CD4-positive, CD25-positive, alpha-beta regulatory T cell (primary cell): ENCODE measurements at regions not wholly inside any gene's neighbourhood (a gene's known extent, or its start where the extent isn't known, plus 50 kb on each side); places are given as distances from the start of the nearest gene placed in this dataset.

Experiments
- ATAC-seq, 2 donors: fragments of 150-1000 bp; cut with Tn5 transposase; one replicate each; pipeline ENCODE4 v1.10.0; 2021; ENCODE audit warnings: low read depth in 2 of 2, moderate number of reproducible peaks in 2 of 2, moderate library complexity in 1 of 2
- DNase-seq, 3 donors: peaks; one replicate each; pipeline versions ENCODE4 v3.0.0 to v3.0.0-alpha.2; 2012 to 2022; ENCODE audit warnings: mixed read lengths in 1 of 3
- H3K27ac ChIP-seq: one replicate; pipeline ENCODE4 v1.7.0; 2013; ENCODE audit warnings: mild to moderate bottlenecking, low read length; ENCODE audit not compliant: insufficient read depth, poor library complexity, severe bottlenecking
- H3K27me3 ChIP-seq: one replicate; pipeline ENCODE4 v1.7.0; 2013; ENCODE audit warnings: low read length; ENCODE audit not compliant: control insufficient read depth, insufficient read depth
- H3K36me3 ChIP-seq: one replicate; pipeline ENCODE4 v1.7.0; 2013; ENCODE audit warnings: mild to moderate bottlenecking, low read length, moderate library complexity; ENCODE audit not compliant: control insufficient read depth, insufficient read depth
- H3K4me1 ChIP-seq: 2 replicates; pipeline ENCODE4 v1.7.0; 2013; ENCODE audit warnings: mild to moderate bottlenecking, low read length; ENCODE audit not compliant: insufficient read depth, control insufficient read depth, poor library complexity, severe bottlenecking
- H3K4me3 ChIP-seq: one replicate; pipeline ENCODE4 v1.7.0; 2013; ENCODE audit warnings: low read depth, mild to moderate bottlenecking, low read length, moderate library complexity
- H3K9me3 ChIP-seq, 2 experiments: 1 replicate in 1 of 2; 2 replicates in 1 of 2; pipeline ENCODE4 v1.7.0; 2013; ENCODE audit warnings: low read length in 2 of 2, mild to moderate bottlenecking in 1 of 2, moderate library complexity in 1 of 2; ENCODE audit not compliant: control insufficient read depth in 2 of 2
- H3K27ac Mint-ChIP-seq, 3 donors: one replicate each; pipeline ENCODE4 v1.8.0; 2020 to 2022; ENCODE audit warnings: mild to moderate bottlenecking in 3 of 3, mixed read lengths in 3 of 3, moderate library complexity in 2 of 3
- H3K27me3 Mint-ChIP-seq: one replicate; pipeline ENCODE4 v1.8.0; 2022; ENCODE audit warnings: mild to moderate bottlenecking, mixed read lengths
- H3K36me3 Mint-ChIP-seq: one replicate; pipeline ENCODE4 v1.8.0; 2020; ENCODE audit warnings: mixed read lengths
- H3K4me1 Mint-ChIP-seq, 4 donors: one replicate each; pipeline ENCODE4 v1.8.0; 2020 to 2022; ENCODE audit warnings: mixed read lengths in 4 of 4, mild to moderate bottlenecking in 1 of 4
- H3K4me3 Mint-ChIP-seq, 4 donors: one replicate each; pipeline ENCODE4 v1.8.0; 2020 to 2022; ENCODE audit warnings: mild to moderate bottlenecking in 4 of 4, mixed read lengths in 4 of 4, moderate library complexity in 3 of 4
- H3K9me3 Mint-ChIP-seq, 7 donors: one replicate each; pipeline ENCODE4 v1.8.0; 2020 to 2022; ENCODE audit warnings: mixed read lengths in 7 of 7, mild to moderate bottlenecking in 3 of 7, moderate library complexity in 2 of 7

- no peaks in the 10 kb centered on the region for H3K4me1 ChIP-seq
- no peaks in the 10 kb centered on the region for H3K36me3 Mint-ChIP-seq
- H3K27me3 Mint-ChIP-seq, result no peaks in the 10 kb centered on the region
- no peaks in the 10 kb centered on the region for H3K27me3 ChIP-seq
- no peaks in the 10 kb centered on the region for H3K36me3 ChIP-seq
- ATAC-seq, result no peak
- H3K4me3 Mint-ChIP-seq, result no peak overlapping the region
- DNase-seq, result no peak
- H3K9me3 ChIP-seq, result no peaks in the 10 kb centered on the region
- no peaks in the 10 kb centered on the region for H3K4me1 Mint-ChIP-seq
- no peak overlapping the region for H3K27ac ChIP-seq
- no peaks in the 10 kb centered on the region for H3K9me3 Mint-ChIP-seq
- no peak overlapping the region for H3K27ac Mint-ChIP-seq
- no peak overlapping the region for H3K4me3 ChIP-seq
Observed at GRCh38 chrX:68994891-68995255, 166.1 kb downstream of the EFNB1 start.

DNA sequence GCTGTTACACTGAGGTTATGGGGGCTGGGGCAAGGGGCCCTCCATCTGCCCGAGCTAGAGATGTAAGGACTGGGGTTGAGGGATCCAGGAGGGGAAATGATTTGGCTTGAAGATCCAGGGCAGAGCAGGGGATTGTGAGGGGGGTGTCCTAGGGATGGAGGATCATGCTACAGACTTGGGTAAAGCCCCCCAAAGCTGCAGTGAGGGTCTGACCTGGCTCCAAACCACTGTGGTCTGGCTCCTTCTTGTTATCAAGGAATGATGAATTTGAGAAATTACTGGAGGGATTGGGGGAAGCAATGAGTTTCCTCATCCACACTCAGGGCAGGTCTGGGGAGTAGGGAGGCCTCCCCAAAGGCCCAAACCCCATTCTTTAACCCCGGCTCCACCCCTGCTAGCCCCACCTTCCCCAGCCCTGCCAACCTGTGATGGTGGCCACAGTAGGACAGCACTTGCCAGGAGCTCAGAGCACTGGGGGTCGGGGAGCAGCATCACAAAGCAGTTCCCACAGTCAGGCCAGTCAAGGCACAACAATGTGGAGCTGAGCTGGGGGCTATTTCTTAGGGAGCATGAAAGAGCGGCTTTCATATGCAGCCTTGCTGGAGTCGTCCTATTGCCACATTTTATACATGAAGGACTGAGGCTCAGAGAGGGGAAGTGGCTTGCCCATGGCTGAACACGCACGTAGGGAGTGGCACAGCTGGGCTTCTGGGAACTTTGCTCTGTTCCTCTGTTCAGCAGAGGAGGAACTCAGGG is 165.5 kb downstream of the EFNB1 start:
- no peaks in the 10 kb centered on the region for H3K36me3 Mint-ChIP-seq
- H3K27ac Mint-ChIP-seq, result no peak overlapping the region
- ATAC-seq (no peak), DNase-seq (no peak)
- H3K9me3 Mint-ChIP-seq, result no peaks in the 10 kb centered on the region
- H3K4me3 Mint-ChIP-seq, result no peak overlapping the region
- Histone ChIP-seq H3K36me3 (no peaks in the 10 kb centered on the region), H3K27ac (no peak overlapping the region), H3K4me1 (no peaks in the 10 kb centered on the region), H3K4me3 (no peak overlapping the region), H3K9me3 (no peaks in the 10 kb centered on the region), H3K27me3 (no peaks in the 10 kb centered on the region)
- H3K4me1 Mint-ChIP-seq, result no peaks in the 10 kb centered on the region
- H3K27me3 Mint-ChIP-seq, result no peaks in the 10 kb centered on the region

GRCh38 chrX:68992821-68993397 is 164.1 kb downstream of the EFNB1 start:
- H3K36me3 Mint-ChIP-seq, result no peaks in the 10 kb centered on the region
- no peak overlapping the region for H3K27ac Mint-ChIP-seq
- H3K27me3 Mint-ChIP-seq, result no peaks in the 10 kb centered on the region
- Histone ChIP-seq H3K4me3 (no peak overlapping the region), H3K36me3 (no peaks in the 10 kb centered on the region), H3K9me3 (no peaks in the 10 kb centered on the region), H3K27ac (no peak overlapping the region), H3K27me3 (no peaks in the 10 kb centered on the region), H3K4me1 (no peaks in the 10 kb centered on the region)
- H3K9me3 Mint-ChIP-seq, result no peaks in the 10 kb centered on the region
- no peaks in the 10 kb centered on the region for H3K4me1 Mint-ChIP-seq
- DNase-seq, result no peak
- ATAC-seq, result no peak
- H3K4me3 Mint-ChIP-seq, result no peak overlapping the region

DNA sequence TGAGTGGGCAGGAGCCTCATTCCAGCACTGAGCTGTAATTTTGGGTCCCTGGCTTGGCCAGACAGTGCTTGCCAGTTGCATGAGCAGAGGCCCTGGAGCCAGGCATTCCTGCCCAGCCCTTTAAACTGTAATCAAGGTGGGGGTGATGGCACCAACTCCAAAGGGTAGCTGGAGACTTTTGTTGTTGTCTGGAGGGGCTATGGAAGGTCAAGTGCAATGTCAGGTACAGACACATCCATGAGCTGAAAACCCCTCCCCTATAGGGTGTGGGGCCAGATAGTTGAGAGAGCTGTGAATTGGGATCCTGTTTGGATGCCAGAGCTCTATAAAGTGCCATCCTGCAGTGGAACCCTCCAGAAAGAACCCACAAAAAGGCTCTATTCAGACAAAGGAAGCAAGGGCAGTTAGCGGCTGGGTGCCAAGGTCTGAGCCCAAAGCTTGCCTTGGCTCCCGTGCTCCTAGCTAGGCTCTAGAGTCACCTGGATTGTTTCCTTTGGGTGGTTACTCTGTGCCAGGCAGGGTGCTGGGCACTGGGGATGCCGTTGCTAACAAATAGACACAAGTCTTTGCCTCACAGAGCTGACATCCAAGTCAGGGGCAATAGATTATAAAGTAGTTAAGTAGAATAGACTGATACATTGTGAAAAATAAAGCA is 163.0 kb downstream of the EFNB1 start:
- H3K36me3 Mint-ChIP-seq, result no peaks in the 10 kb centered on the region
- no peak overlapping the region for H3K27ac Mint-ChIP-seq
- Histone ChIP-seq H3K36me3 (no peaks in the 10 kb centered on the region), H3K9me3 (no peaks in the 10 kb centered on the region), H3K4me1 (no peaks in the 10 kb centered on the region), H3K27me3 (no peaks in the 10 kb centered on the region), H3K27ac (no peak overlapping the region), H3K4me3 (no peak overlapping the region)
- no peaks in the 10 kb centered on the region for H3K4me1 Mint-ChIP-seq
- DNase-seq (no peak), ATAC-seq (no peak)
- no peak overlapping the region for H3K4me3 Mint-ChIP-seq
- no peaks in the 10 kb centered on the region for H3K27me3 Mint-ChIP-seq
- H3K9me3 Mint-ChIP-seq, result no peaks in the 10 kb centered on the region

GRCh38 chrX:68990948-68991347 is 162.1 kb downstream of the EFNB1 start:
- no peaks in the 10 kb centered on the region for H3K36me3 Mint-ChIP-seq
- Histone ChIP-seq H3K9me3 (no peaks in the 10 kb centered on the region), H3K36me3 (no peaks in the 10 kb centered on the region), H3K4me3 (no peak overlapping the region), H3K4me1 (no peaks in the 10 kb centered on the region), H3K27ac (no peak overlapping the region), H3K27me3 (no peaks in the 10 kb centered on the region)
- no peak overlapping the region for H3K4me3 Mint-ChIP-seq
- H3K27ac Mint-ChIP-seq, result peak overlapping the region in 1 of 3 donors; percentile 56
- H3K27me3 Mint-ChIP-seq, result no peaks in the 10 kb centered on the region
- H3K9me3 Mint-ChIP-seq, result no peaks in the 10 kb centered on the region
- DNase-seq, result no peak
- ATAC-seq, result no peak
- no peaks in the 10 kb centered on the region for H3K4me1 Mint-ChIP-seq

DNA sequence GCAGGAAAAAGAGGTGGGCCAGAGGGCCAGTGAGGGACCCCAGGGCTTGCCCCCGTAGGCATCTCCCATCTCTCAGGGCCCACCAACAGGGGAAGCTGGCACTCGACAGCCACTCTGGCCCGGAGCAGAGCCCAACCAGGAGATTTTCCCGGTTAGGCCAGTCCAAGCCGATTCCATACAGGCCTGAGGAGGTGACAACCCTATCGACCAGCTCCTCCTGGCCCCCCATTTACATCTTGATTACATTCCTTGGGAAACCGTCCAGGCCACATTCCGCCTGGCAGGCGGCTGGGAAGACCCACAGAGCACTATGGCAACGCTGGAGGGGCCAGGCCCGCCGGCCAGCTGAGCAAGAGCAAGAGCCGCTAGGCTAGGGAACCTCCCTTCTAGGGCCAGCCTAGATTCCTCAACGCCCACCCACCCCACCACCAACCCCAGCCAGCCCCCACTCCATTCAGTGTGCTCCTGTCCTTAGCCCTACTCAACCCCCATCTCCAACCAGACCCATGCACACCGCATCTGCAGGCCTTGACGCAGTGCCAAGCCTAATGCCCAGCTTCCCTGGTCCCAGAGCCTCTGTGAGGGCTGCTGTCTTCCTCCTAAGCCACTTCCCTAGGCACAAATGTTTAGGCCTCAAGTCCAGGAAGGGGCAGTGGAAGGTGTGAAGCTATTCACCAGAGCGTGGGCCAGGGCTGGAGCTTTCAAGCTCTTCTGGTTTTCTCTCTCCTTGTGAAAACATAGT is 161.2 kb downstream of the EFNB1 start:
- no peaks in the 10 kb centered on the region for H3K36me3 ChIP-seq
- no peak for ATAC-seq

DNA sequence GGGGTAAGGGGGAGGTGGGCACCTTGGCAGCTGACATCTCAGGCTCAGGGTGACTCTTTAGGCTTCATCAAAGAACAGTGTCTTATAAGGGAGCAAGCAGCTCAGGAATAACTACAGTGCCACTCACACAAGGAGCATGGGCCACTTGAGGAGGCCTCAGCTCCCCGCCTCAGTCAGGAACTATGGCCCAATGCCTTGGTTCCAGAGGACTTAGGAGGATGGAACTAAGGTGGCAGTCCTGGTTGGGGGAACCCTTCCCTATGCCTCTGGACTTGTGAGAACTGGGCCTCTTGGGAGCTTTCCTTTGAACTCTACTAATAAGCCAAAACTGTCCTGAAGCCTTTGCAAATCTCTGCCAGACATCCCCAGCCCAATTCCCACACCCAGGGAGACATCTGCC is 160.6 kb downstream of the EFNB1 start:
- H3K9me3 ChIP-seq, result no peaks in the 10 kb centered on the region
- no peak overlapping the region for H3K4me3 Mint-ChIP-seq
- no peaks in the 10 kb centered on the region for H3K9me3 Mint-ChIP-seq
- H3K27ac ChIP-seq, result no peak overlapping the region
- no peaks in the 10 kb centered on the region for H3K36me3 Mint-ChIP-seq
- no peak overlapping the region for H3K4me3 ChIP-seq
- no peak overlapping the region for H3K27ac Mint-ChIP-seq
- no peaks in the 10 kb centered on the region for H3K27me3 ChIP-seq
- ATAC-seq, result no peak
- no peak for DNase-seq
- no peaks in the 10 kb centered on the region for H3K27me3 Mint-ChIP-seq
- H3K36me3 ChIP-seq, result no peaks in the 10 kb centered on the region
- H3K4me1 ChIP-seq, result no peaks in the 10 kb centered on the region
- no peaks in the 10 kb centered on the region for H3K4me1 Mint-ChIP-seq

More for the DNA sequence above, 161.2 kb downstream of the EFNB1 start:
- Histone ChIP-seq H3K27ac (no peak overlapping the region), H3K9me3 (no peaks in the 10 kb centered on the region), H3K4me1 (no peaks in the 10 kb centered on the region), H3K4me3 (no peak overlapping the region), H3K27me3 (no peaks in the 10 kb centered on the region)
- H3K27ac Mint-ChIP-seq, result no peak overlapping the region
- no peaks in the 10 kb centered on the region for H3K36me3 Mint-ChIP-seq
- H3K27me3 Mint-ChIP-seq, result no peaks in the 10 kb centered on the region
- no peaks in the 10 kb centered on the region for H3K4me1 Mint-ChIP-seq
- DNase-seq, result no peak
- H3K9me3 Mint-ChIP-seq, result no peaks in the 10 kb centered on the region
- H3K4me3 Mint-ChIP-seq, result no peak overlapping the region
